Stomach (tissue), 8 donors: ENCODE measurements at regions not wholly inside any gene's neighbourhood (a gene's known extent, or its start where the extent isn't known, plus 50 kb on each side); places are given as distances from the start of the nearest gene placed in this dataset.
A peak's percentile ranks its signal among the peaks of the same experiment; 100 is the strongest.

Experiments
- DNase-seq, 2 donors: peaks; one replicate each; pipeline versions ENCODE4 v3.0.0 to v3.0.0-alpha.2; 2013 to 2019
- H3K27ac ChIP-seq, 5 donors: fragments of 200-600 bp in 4 of 5; sonication (generic) in 4 of 5; one replicate each; pipeline ENCODE4 v1.5.1; 2013 to 2019; ENCODE audit warnings: mild to moderate bottlenecking in 1 of 5, moderate library complexity in 1 of 5
- H3K27me3 ChIP-seq, 3 donors: fragments of 200-600 bp; sonication (generic); one replicate each; pipeline ENCODE4 v1.5.1; 2017 to 2019; ENCODE audit warnings: mixed run types in 1 of 3
- H3K36me3 ChIP-seq, 4 donors: fragments of 200-600 bp; sonication (generic); 1 replicate in 3 of 4; 2 replicates in 1 of 4; pipeline ENCODE4 v1.5.1; 2016 to 2019
- H3K4me1 ChIP-seq, 4 donors: fragments of 200-600 bp; sonication (generic); one replicate each; pipeline ENCODE4 v1.5.1; 2016 to 2019
- H3K4me3 ChIP-seq, 4 donors: fragments of 200-600 bp; sonication (generic) in 3 of 4; one replicate each; pipeline ENCODE4 v1.5.1; 2016 to 2019; ENCODE audit warnings: mild to moderate bottlenecking in 1 of 4
- H3K9me3 ChIP-seq, 4 donors: fragments of 200-600 bp; sonication (generic); one replicate each; pipeline ENCODE4 v1.5.1; 2016 to 2019
- CTCF ChIP-seq, 7 experiments: fragments of 450-650 bp in 4 of 7; fragments of 200-600 bp in 3 of 7; sonication (generic) in 3 of 7; IDR thresholded peaks; one replicate each; pipeline ENCODE4 v1.5.1; 2016 to 2019; ENCODE audit warnings: antibody characterized with exemption in 7 of 7, control low read depth in 2 of 7, mild to moderate bottlenecking in 1 of 7
- EP300 ChIP-seq: sonication (generic); formaldehyde crosslinking; IDR thresholded peaks from one replicate; pipeline ENCODE4 v1.6.1; 2017; ENCODE audit warnings: antibody characterized with exemption
- POLR2A ChIP-seq, 4 donors: fragments of 450-650 bp; IDR thresholded peaks; one replicate each; pipeline ENCODE4 v1.6.1; 2016; ENCODE audit warnings: antibody characterized with exemption in 4 of 4, control low read depth in 2 of 4, mild to moderate bottlenecking in 1 of 4, moderate library complexity in 1 of 4
- POLR2AphosphoS5 ChIP-seq, 3 donors: sonication (generic); formaldehyde crosslinking; IDR thresholded peaks; one replicate each; pipeline ENCODE4 v1.6.1; 2016; ENCODE audit warnings: antibody characterized with exemption in 3 of 3
- WGBS, 5 donors: extraction: QIAGEN DNeasy Blood & Tissue Kit in 3 of 5; methylation state at CpG; one replicate each; pipeline versions ENCODE4 v1.1.5 to v1.1.7; 2013 to 2018; 5-methylcytosine and 5-hydroxymethylcytosine counted together
- intact Hi-C: fragments of 100-400 bp; cut with DNase I; formaldehyde crosslinking; loops from one replicate; pipeline ENCODE4 v1.15.1; 2023; ENCODE audit warnings: low total_unique reads
- donor health status: healthy with polysubstance abuse.
- donor health status: Bipolar disorder and iron deficiency.
- donor health status: healthy.

- WGBS, 5 donors = 50 to 61% (median 60%) methylated on average over 6 of the region's 6 CpGs
- DNase-seq = peak in 1 of 2 donors; percentile 22
These were observed 121.8 kb upstream of the TNR start for GRCh38 chr1:175865041-175865766.

GRCh38 chr1:175864625-175865024, 121.2 kb upstream of the TNR start:
- Histone ChIP-seq H3K36me3 (no peaks in the 10 kb centered on the region), H3K9me3 (no peaks in the 10 kb centered on the region), H3K27ac (no peak overlapping the region), H3K27me3 (peaks cover 0 to 4% (median 0%) of the 10 kb centered on the region in 3 donors), H3K4me3 (no peak overlapping the region), H3K4me1 (no peaks in the 10 kb centered on the region)
- no peak for DNase-seq
- TF ChIP-seq POLR2A (IDR thresholded peaks at IDR 0.05) (no peak), EP300 (no peak), CTCF (IDR thresholded peaks at IDR 0.05) (no peak), POLR2AphosphoS5 (IDR thresholded peaks at IDR 0.05) (no peak)
- intact Hi-C loops = no loop called here
- WGBS, 5 donors = 39 to 68% (median 60%) methylated on average over 3 of the region's 3 CpGs

More at GRCh38 chr1:175865041-175865766, 121.8 kb upstream of the TNR start:
- no peaks in the 10 kb centered on the region for H3K4me1 ChIP-seq
- intact Hi-C loops = no loop called here
- no peak overlapping the region for H3K4me3 ChIP-seq
- no peak overlapping the region for H3K27ac ChIP-seq
- H3K27me3 ChIP-seq = peaks cover 0 to 4% (median 0%) of the 10 kb centered on the region in 3 donors
- H3K36me3 ChIP-seq = no peaks in the 10 kb centered on the region
- no peak for TF ChIP-seq EP300
- no peak for TF ChIP-seq CTCF (IDR thresholded peaks at IDR 0.05)
- no peak for TF ChIP-seq POLR2AphosphoS5 (IDR thresholded peaks at IDR 0.05)
- TF ChIP-seq POLR2A (IDR thresholded peaks at IDR 0.05) = no peak
- H3K9me3 ChIP-seq = no peaks in the 10 kb centered on the region

GRCh38 chr1:175864183-175864582, 120.8 kb upstream of the TNR start:
- no peaks in the 10 kb centered on the region for H3K36me3 ChIP-seq
- no peak overlapping the region for H3K27ac ChIP-seq
- 79 to 95% (median 88%) methylated on average over 6 to 7 of the region's 7 CpGs for WGBS, 5 donors
- no peaks in the 10 kb centered on the region for H3K9me3 ChIP-seq
- no peak for DNase-seq
- no peak for TF ChIP-seq CTCF (IDR thresholded peaks at IDR 0.05)
- TF ChIP-seq POLR2A (IDR thresholded peaks at IDR 0.05) = no peak
- TF ChIP-seq POLR2AphosphoS5 (IDR thresholded peaks at IDR 0.05) = no peak
- no peak for TF ChIP-seq EP300
- no peak overlapping the region for H3K4me3 ChIP-seq
- H3K4me1 ChIP-seq = no peaks in the 10 kb centered on the region
- intact Hi-C loops = no loop called here
- H3K27me3 ChIP-seq = peaks cover 0 to 4% (median 0%) of the 10 kb centered on the region in 3 donors

GRCh38 chr1:175863299-175864050, 120.1 kb upstream of the TNR start:
- Histone ChIP-seq H3K4me3 (no peak overlapping the region), H3K9me3 (no peaks in the 10 kb centered on the region), H3K36me3 (no peaks in the 10 kb centered on the region), H3K4me1 (no peaks in the 10 kb centered on the region), H3K27me3 (peaks cover 0 to 4% (median 0%) of the 10 kb centered on the region in 3 donors), H3K27ac (no peak overlapping the region)
- WGBS, 5 donors = 79 to 85% (median 83%) methylated on average over 14 of the region's 14 CpGs
- no peak for DNase-seq
- no peak for TF ChIP-seq CTCF (IDR thresholded peaks at IDR 0.05)
- TF ChIP-seq EP300 = no peak
- TF ChIP-seq POLR2A (IDR thresholded peaks at IDR 0.05) = no peak
- intact Hi-C loops = no loop called here
